AG04450 (cell line): ENCODE measurements at regions not wholly inside any gene's neighbourhood (a gene's known extent, or its start where the extent isn't known, plus 50 kb on each side); places are given as distances from the start of the nearest gene placed in this dataset.

Source experiments
- CTCF ChIA-PET: fragments of 300-600, 350-600 bp; formaldehyde crosslinking; extraction: SDS; loops from one replicate; lab custom pipeline; 2022; ENCODE audit warnings: antibody characterized with exemption, inconsistent platforms; lab: Charles Lee
- POLR2A ChIA-PET: fragments of 350-600 bp; formaldehyde crosslinking; extraction: SDS; loops from one replicate; lab custom pipeline; 2021; ENCODE audit warnings: antibody characterized with exemption, inconsistent platforms; lab: Yijun Ruan, JAX
- DNase-seq: peaks from one replicate; pipeline ENCODE4 v3.0.0-alpha.2; 2011; ENCODE audit warnings: low read depth, low spot score
- H3K27ac ChIP-seq: one replicate; pipeline ENCODE4 v1.5.1; 2012; ENCODE audit warnings: low read depth, low read length, control low read depth
- H3K27me3 ChIP-seq: one replicate; pipeline ENCODE4 v1.6.0; 2012; ENCODE audit warnings: low read length; ENCODE audit not compliant: control insufficient read depth, insufficient read depth
- H3K4me3 ChIP-seq: 2 replicates; pipeline ENCODE4 v1.5.1; 2011; ENCODE audit warnings: mild to moderate bottlenecking, low read depth, low read length, control low read depth
- H3K9me3 ChIP-seq: 2 replicates; pipeline ENCODE4 v1.5.1; 2012; ENCODE audit warnings: low read length; ENCODE audit not compliant: control insufficient read depth, insufficient read depth
- CTCF ChIP-seq: IDR thresholded peaks from 2 replicates; pipeline ENCODE4 v1.5.1; 2011; ENCODE audit warnings: low read depth, low read length, control low read depth, inconsistent platforms

- TF ChIP-seq CTCF, result no peak
- H3K9me3 ChIP-seq, result no peaks in the 10 kb centered on the region
- no peaks in the 10 kb centered on the region for H3K27me3 ChIP-seq
- no peak for DNase-seq
- H3K27ac ChIP-seq, result peak overlapping the region; percentile 49
- ChIA-PET POLR2A (interaction anchor here (0.5 kb wide), 1 partner anchor 82 kb away, joined by 4 read pairs; no protein-coding TSS in a partner anchor), CTCF (interaction anchor here (0.8 kb wide), 1 partner anchor 169 kb away, joined by 3 read pairs; no protein-coding TSS in a partner anchor)
- no peak overlapping the region for H3K4me3 ChIP-seq
Measured at GRCh38 chr5:148910216-148910615, 83.8 kb downstream of the ADRB2 start.

- Histone ChIP-seq H3K4me3 (no peak overlapping the region), H3K27me3 (no peaks in the 10 kb centered on the region), H3K9me3 (no peaks in the 10 kb centered on the region), H3K27ac (peak overlapping the region; percentile 55)
- TF ChIP-seq CTCF, result no peak
- ChIA-PET CTCF (interaction anchor here (0.8 kb wide), 1 partner anchor 170 kb away, joined by 3 read pairs; no protein-coding TSS in a partner anchor), POLR2A (interaction anchor here (0.5 kb wide), 1 partner anchor 82 kb away, joined by 4 read pairs; no protein-coding TSS in a partner anchor)
- no peak for DNase-seq
Measured at GRCh38 chr5:148910686-148911361, 84.4 kb downstream of the ADRB2 start.

GRCh38 chr5:148911386-148911785 lies 85.0 kb downstream of the ADRB2 start:
- no peaks in the 10 kb centered on the region for H3K9me3 ChIP-seq
- H3K27ac ChIP-seq, result peak overlapping the region; percentile 55
- POLR2A ChIA-PET, result no interaction called here
- no peak overlapping the region for H3K4me3 ChIP-seq
- DNase-seq, result no peak
- no peaks in the 10 kb centered on the region for H3K27me3 ChIP-seq
- no peak for TF ChIP-seq CTCF
- CTCF ChIA-PET, result interaction anchor here (1.0 kb wide), 1 partner anchor 106 kb away, joined by 3 read pairs; no protein-coding TSS in a partner anchor

- H3K27me3 ChIP-seq, result no peaks in the 10 kb centered on the region
- no peaks in the 10 kb centered on the region for H3K9me3 ChIP-seq
- ChIA-PET POLR2A (no interaction called here), CTCF (interaction anchor here (0.7 to 1.0 kb wide), 3 partner anchors 90 to 107 kb away, joined by 3 to 7 read pairs (median 3); no protein-coding TSS in a partner anchor)
- no peak overlapping the region for H3K4me3 ChIP-seq
- TF ChIP-seq CTCF, result no peak
- peak overlapping the region; percentile 99 for H3K27ac ChIP-seq
- no peak for DNase-seq
Measured at GRCh38 chr5:148912146-148912545, 85.7 kb downstream of the ADRB2 start.
